Fibroblast of skin of abdomen (primary cell): ENCODE measurements at regions not wholly inside any gene's neighbourhood (a gene's known extent, or its start where the extent isn't known, plus 50 kb on each side); places are given as distances from the start of the nearest gene placed in this dataset.
"Not testable (repeated sequence)": the region's sequence is repeated elsewhere in the genome, so short reads cannot be mapped to it uniquely, and the experiment has no call there.

Experiments
- DNase-seq: peaks from one replicate; pipeline ENCODE4 v3.0.0-alpha.2; 2013

DNA sequence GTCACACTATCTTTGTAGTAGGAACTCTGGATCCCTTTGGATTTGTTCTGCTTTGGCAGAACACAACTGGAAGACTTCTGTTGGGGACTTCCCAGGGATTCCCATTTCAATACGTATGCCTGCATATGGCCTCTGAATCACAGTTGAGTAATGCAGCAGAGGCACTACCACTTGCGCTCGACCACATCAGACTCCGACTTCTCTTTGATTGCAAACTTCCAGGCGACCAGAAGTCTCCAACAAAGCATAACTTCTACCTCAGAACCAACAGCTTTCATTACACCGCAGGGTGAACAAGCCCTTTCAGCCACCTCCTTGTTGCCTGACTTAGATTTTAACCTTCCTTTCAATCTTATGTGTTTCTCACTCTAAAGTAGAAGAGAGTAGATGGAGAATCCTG is 924.4 kb downstream of the IGSF11 start:
- DNase-seq = peak; percentile 40

DNA sequence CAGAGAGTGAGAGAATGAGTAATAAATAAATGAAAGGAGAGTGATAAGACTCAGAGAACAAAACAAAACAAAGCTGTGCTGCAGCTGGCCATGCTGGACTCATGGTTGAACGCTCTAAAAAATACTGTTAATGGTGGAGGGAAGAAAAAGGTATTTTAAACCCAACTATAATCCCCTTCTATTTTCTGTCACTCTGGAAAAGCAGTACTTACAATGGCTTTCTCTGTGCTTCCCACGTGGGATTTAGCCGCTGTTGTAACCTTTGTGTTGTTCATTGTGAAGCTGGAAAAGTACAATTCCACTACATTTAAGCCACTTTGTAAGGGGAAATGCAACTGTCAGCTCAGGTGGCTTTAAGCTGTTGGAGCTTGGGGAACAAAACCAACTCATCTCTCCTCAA is 917.7 kb downstream of the IGSF11 start:
- DNase-seq = no peak

DNA sequence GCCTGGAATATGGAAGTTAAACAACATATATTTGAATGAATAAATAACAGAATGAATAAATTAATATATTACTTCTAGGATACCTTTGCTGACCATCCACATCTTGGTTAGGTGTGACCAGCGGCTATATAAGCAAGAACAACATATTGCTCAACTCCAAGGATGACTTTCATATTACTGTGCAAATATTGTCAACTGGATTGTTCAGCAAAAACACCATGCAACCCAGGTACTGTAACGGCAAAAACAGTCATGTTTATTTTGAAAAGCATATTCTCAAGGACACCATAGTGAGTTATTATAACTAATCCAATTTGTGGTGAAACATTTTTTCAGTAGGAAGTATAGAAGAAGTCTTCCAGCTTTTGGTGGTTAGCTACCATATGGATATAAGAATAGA is 907.9 kb downstream of the IGSF11 start:
- no peak for DNase-seq

DNA sequence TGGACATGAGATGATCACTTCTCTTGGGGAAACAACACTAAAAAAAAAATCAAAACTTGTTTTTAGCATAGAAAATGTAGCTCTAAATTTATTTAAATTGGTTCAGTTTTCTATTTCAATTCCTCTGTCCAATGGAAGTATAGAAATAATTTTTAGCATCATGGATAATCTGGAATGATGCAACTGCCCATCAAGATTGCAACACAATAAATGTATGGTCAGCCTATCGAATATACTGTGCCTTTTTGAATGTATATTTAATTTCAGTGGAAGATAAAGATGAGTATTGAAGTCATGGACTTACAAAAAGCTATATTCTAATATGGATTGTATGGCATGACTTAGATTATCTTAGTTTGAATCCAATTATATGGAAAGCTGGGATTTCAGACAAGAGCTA is 906.7 kb downstream of the IGSF11 start:
- no peak for DNase-seq

DNA sequence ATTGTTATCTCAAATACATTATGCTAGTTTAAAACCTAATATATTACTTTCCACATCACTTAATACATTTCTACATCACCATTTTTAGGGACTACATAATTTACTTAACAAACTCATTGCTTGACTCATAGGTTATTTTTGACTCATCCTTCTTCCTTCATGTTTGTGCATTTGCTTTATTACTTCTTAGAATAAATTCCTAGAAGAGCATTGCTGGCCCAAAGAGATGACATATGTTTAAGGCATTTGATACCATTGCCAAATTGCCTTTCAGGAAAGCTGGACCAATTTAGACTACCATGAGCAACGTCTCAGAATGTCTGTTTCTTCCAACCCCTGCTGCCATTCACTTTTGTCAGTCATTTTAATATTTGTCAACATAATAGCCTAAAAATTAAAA is 905.8 kb downstream of the IGSF11 start:
- DNase-seq = peak; percentile 82

DNA sequence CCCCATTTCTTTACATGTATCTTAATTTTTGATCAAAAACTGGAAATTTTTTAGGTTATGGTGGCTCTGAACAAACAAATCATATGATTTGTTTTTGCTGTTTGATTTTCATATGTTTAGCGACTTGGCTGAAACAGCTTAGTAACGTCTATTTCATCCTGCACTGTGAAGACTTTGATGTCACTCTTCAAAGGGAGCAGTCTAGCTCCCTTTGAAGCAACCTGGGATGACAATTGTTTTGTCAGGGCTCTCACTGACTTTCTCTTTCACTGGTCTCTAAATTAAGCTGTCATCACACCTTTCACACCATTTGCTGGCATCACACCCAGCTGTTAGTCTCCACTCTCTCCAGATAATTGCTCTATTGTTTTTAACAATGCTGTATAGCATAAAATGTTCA is 896.9 kb downstream of the IGSF11 start:
- DNase-seq = no peak

DNA sequence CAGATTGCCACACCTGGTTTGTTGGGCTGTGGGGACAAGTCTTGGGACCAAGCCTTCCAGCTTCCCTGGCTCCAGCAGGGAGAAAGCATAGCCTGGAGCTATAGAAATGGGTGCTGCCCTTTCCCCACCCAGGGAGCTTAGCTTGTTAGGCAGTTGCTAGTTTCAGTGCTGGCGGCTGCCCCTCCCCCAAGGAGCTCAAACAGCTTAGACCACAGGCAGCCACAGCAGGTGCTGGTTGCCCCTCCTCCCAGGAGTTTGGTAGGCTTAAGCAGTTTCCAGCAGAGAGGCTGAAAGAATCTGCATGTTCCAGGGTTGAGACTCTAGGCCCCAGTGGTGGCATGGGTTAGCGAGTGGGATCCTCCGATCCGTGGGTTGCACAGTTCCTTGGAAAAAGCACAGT is 889.7 kb downstream of the IGSF11 start:
- DNase-seq = no peak

DNA sequence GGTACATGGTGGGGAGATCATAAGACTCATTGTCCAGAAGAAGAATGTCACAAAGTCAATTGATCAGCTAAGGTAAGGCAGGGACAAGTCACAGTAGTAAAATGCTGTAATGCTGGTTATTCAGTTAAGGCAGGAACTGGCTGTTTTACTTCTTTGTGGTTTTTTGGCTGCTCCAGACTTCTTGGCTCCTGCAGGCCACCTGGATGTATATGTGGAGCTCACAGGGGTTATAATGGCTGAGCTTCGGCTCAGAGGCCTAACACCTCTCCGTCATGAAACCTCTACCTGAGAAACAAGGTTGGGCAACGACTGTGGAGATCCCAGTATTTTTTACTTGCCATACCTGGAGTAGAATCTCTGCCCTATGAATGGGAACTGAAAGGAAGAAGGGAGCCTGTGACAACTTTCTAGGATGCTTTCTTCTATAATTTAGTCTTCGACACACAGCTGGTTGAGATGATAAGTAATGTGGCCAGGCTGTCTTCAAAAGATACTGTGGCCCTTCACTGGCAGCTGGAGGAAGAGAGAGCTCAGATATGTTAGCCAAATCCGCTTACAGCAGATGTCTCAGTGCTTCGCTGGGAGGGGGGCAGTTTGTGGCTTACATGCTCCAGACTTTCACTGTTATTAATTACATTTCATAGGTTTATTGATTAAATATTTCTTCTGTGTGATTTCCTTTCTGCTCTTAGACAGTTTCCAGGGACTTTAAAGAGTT is 887.8 kb downstream of the IGSF11 start:
- DNase-seq = no peak

DNA sequence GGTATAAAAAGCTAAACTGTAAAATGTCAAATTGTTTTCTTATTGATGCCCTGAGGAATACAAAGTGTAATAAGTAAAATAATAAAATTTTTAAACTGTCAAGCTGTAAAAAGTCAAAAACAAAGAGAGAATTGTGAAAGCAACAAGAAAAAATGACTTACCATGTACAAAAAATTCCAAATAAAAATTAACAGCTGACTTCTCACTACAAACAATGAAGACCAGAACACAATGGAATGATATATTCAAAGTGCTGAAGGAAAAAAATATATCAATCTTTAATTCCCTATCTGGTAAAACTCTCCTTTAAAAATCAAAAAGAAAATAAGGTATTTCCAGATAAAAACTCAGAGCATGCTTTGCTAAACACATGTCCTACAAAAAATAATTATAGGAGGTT is 883.5 kb downstream of the IGSF11 start:
- no peak for DNase-seq

DNA sequence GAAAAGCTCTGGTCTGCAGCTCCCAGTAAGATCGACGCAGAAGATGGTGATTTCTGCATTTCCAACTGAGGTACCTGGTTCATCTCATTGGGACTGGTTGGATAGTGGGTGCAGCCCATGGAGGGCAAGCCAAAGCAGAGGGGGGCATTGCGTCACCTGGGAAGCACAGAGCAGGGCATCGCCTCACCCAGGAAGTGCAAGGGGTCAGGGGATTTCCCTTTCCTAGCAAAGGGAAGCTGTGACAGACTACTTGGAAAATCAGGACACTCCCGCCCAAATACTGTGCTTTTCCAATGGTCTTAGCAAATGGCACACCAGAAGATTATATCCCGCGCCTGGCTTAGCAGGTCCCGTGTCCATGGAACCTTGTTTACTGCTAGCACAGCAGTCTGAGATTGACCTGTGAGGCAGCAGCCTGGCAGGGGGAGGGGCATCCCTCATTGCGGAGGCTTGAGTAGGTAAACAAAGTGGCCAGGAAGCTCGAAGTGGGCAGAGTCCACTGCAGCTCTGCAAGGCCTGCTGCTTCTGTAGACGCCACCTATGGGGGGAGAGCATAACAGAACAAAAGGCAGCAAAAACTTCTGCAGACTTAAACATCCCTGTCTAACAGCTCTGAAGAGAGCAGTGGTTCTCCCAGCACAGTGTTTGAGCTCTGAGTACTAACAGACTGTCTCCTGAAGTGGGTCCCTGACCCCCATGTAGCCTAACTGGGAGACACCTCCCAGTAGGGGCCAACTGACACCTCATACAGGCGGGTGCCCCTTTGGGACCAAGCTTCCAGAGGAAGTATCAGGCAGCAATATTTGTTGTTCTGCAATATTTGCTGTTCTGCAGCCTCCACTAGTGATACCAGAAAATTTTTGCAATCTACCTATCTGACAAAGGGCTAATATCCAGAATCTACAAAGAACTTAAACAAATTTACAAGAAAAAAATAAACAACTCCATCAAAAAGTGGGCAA is 871.7 kb downstream of the IGSF11 start:
- DNase-seq = not testable (repeated sequence)

DNA sequence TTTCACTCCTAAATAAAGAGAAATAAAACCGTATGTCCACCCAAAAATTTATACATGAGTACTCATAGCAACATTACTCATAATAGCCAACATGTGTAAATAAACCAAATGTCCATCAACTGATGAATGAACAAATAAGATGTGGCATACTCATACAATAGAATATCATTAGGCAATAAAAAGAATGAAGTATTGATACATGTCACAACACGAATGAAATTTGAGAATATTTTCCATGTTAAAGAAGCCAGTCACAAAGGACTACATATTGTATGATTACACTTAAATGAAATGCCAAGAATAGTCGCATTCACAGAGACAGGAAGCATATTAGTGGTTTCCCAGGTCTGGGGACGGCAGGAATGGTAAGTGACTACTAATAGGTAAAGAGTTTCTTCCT is 869.2 kb downstream of the IGSF11 start:
- DNase-seq = no peak

DNA sequence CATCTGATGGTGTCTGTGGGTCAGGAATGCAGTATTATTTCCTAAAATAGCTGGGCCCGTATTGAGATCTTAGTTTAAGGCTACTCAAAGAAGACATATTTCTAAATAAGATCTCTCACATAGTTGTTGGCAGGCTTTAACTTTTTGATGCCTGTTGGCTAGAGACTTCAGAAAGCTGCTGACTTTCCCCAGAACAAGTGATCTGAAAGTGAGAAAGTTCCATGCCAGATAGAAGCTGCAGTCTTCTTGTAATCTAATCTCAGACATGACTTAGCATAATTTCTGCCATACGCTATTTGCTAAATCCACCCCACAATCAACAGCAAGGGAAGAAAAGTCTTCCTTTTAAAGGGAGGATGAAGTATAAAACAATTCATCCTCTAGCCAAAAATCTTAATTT is 867.1 kb downstream of the IGSF11 start:
- DNase-seq = no peak

DNA sequence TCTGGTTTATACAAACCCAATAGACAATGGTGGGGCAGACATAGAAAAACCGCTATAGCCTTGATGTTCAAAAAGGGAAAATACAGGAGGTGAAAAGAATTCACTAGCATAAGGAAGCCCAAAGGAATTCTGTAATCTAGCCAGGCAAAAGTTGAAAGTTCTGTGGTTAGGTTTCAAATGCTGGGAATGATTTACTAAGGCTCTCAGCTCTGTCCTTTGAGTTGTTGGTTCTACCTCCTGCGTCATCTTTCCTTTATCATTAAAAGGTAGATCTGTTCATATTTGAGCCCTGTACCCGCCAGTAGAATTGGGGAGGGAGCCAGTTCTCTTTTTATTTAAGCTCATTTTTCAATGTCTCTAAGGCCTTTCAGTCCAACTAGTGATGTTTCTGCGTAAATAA is 866.5 kb downstream of the IGSF11 start:
- no peak for DNase-seq

DNA sequence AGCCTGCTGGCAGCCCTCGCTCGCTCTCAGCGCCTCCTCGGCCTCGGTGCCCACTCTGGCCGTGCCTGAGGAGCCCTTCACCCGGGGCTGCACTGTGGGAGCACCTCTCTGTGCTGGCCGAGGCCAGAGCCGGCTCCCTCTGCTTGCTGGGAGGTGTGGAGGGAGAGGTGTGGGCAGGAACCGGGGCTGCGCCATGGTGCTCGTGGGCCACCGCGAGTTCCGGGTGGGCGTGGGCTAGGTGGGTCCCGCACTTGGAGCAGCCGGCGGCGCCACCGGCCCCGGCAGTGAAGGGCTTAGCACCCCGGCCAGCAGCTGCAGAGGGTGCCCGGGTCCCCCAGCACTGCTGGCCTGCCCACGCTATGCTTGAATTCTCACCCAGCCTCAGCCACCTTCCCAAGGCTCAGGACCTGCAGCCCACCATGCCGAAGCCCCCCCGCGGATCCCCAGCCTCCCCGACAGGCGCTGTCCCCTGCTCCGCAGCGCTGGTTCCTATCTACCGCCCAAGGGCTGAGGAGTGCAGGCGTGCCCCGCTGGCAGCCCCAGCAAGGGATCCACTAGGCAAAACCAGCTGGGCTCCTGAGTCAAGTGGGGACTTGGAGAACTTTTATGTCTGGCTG is 863.3 kb downstream of the IGSF11 start:
- no peak for DNase-seq

DNA sequence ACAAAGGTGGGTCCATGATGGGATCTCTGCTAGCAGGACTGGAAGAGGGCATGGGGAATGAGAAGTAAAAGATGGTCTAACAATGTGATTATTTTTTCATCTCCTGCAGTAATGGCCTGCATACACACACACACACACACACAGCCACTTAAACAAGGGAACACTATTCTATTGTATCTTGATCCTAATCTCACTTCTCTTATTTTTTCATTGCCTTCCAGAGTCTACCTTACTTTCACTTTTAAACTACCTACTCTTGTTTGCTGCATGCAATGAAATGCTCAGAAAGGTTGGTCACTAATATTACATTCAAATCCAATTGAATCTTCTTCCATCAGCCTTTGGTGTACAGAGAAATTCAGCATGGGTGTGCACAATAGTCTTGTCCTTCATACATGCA is 853.8 kb downstream of the IGSF11 start:
- DNase-seq = no peak

DNA sequence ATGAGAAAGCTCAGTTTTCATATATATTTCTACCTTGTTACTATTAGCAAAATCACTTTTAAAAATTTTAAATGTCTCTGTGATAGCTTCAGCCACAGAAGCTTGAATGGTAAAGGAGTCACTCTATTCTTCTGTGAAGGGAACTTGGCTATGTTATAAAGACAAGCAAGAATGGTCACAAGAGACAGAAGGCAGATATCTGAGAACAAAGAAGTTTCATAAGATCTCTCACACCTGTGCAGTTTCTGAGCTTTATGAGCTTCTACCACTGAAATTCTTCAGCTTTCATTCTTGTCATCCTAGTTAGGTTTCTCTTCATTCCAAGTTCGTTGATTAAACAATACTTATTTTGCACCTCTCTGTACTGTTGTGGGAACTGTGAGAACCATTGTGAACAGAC is 853.4 kb downstream of the IGSF11 start:
- DNase-seq = no peak

DNA sequence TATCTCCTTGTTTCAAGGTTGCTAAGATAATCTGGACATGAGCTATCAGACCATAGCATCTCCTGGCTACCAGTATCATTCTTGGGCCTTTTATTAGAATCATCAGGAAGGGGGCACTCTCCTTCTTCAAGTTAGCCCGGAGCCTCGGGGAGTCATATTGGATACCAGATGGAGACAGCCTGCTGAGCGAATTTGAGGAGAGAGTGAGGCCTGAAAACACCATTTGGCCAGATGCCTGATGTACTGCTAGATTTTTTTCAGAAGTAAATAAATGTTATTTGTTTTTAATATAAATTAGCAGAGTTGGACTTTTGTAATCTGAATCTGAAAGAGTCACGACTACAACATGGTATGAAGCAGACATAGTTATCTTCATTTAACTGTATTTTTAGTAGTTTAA is 848.6 kb downstream of the IGSF11 start:
- DNase-seq = no peak

DNA sequence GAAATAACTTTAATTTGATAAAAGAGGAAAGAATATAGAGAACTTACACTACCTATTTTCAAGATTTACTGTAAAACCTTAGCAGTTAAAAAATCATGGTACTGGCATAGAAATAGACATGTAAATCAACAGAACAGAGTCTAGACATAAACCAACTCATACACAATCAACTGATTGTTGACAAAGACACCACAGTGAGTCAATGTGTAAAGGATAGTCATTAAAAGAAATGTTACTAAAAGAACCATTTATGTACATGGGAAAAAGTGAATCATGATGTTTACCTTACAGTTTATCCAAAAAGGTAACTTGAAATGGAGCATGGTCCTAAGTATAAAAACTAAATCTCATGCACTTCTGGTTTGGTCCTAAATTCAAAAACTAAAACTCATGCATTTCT is 847.4 kb downstream of the IGSF11 start:
- DNase-seq = no peak

DNA sequence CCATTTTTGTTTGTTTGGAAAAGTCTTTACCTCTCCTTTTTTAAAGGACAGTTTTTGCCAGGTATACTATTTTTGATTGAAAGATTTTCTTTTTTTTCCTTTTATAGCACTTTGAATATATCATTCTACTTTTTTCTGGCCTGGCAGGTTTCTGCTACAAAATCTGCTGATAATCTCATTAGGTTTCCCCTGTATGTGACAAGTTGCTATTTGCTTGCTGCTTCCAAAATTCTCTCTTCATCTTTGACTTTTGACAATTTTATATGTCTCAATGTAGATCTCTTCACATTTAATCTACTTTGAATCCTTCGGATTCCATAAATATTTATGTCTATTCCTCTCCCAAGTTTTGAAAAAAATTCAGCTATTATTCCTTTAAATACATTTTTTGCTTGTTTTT is 838.5 kb downstream of the IGSF11 start:
- no peak for DNase-seq

DNA sequence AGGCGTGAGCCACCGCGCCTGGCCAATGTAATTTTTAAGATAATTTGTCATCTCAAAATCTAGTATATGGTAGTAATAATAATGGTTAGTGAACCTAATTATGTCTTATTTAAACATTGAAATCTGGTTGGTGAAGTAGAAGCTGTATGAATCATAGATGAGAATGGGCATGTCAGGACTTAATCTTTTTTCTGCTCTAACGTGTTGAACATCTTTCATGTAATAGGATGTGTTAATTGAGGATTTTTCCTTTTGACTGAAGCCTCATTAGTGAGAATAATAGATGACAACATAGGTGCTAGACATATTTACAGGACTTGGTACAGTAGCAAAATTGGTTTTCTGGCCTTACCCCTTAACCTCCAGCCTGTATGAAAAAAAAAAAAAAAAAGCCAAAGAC is 835.6 kb downstream of the IGSF11 start:
- no peak for DNase-seq

DNA sequence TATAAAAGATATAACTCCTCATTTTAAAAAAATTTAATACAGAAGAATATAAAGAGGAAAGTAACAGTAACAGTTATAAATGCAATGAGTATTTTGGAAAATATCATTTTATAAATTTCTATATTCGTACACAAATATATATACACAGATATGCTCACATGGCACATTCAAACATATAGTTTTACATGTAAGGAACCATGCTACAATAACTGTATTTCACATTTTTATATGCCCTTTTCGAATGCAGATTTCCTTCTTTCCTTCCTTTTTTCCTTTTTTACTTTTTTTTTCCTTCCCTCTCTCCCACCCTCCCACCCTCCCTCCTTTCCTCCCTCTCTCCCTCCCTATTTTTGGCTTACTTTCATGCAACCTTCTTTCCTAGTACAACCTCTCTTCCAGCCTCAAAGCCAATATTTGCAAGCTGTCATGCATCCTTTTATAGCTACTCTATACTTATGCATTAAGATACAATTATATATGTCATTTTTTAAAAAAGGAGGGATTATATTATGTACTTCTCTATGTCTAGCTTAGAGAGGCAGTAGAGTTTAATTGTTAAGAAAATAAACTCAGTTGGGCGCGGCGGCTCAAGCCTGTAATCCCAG is 830.5 kb downstream of the IGSF11 start:
- DNase-seq = no peak

DNA sequence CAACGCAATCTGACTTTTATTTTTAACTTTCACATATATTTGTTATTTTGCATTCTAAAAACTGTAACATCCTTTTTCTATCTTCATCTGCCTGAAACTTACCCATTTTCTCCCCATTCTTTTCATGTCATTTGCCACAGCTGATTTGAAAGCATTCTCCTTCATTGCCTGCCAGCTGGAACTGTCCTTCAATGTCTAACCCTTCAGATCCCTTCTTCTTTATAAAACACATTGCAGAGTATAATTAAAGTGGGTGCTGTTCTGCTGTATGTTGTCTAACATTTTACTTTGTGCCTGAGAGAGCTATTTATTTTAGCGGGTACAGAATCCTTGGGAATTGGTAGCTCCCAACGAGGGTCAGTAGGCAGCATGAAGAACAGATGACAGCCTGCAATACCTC is 827.4 kb downstream of the IGSF11 start:
- no peak for DNase-seq

DNA sequence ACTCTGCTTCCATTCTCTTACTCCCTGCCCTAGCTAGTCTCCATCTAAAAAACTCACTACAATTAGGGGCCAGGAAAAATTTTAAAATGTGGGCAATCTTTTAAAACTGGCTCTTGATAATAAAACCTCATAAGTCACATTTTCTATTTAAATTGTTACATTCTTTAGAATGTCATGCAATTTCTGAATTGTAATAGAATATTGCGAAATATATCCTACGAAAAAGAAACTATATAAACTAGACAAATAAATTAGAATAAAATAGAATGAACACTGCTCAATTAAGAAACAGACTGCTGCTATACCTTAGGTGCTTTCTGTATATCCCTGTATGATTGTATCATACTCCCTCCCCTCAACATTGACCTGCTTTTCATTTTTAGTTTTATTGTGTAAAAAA is 826.0 kb downstream of the IGSF11 start:
- DNase-seq = no peak
